Right lobe of liver (tissue), 4 donors: ENCODE measurements at regions not wholly inside any gene's neighbourhood (a gene's known extent, or its start where the extent isn't known, plus 50 kb on each side); places are given as distances from the start of the nearest gene placed in this dataset.

Experiments used
- POLR2A ChIP-seq: fragments of 450-650 bp; IDR thresholded peaks from one replicate; pipeline ENCODE4 v1.6.1; 2017; ENCODE audit warnings: antibody characterized with exemption, mild to moderate bottlenecking
- TF ChIP-seq, protein P1 (sequence below), 4 donors: fragments of 200-600 bp in 3 of 4; fragments of 450-650 bp in 1 of 4; IDR thresholded peaks; one replicate each; pipeline versions ENCODE4 v1.5.1 to v1.8.0; 2016 to 2022; ENCODE audit warnings: antibody characterized with exemption in 4 of 4, mild to moderate bottlenecking in 2 of 4
- donor health status: DM: no; HTN: no; CAD: no.
- donor health status: DM: no; HTN: no; CAD: no.
- donor health status: DM: no; HTN: yes; CAD: no.

DNA sequence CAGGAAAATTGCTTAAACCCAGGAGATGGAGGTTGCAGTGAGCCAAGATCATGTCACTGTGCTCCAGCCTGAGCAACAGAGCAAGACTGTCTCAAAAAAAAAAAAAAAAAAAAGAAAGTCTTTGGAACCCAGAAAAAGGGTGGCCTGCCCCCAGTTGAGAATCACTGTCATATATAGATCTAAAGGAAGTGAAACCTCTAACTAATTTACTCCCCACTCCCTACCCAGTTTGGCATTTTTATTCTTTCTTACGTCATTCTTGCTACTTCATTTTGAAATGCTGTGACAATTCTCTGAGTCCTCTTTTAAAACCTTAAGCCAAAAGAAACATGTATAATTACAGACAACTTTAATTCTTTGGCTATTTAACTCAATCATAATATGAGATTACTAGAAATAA lies 254.8 kb downstream of the CDC5L start:
- TF ChIP-seq, protein P1, sequence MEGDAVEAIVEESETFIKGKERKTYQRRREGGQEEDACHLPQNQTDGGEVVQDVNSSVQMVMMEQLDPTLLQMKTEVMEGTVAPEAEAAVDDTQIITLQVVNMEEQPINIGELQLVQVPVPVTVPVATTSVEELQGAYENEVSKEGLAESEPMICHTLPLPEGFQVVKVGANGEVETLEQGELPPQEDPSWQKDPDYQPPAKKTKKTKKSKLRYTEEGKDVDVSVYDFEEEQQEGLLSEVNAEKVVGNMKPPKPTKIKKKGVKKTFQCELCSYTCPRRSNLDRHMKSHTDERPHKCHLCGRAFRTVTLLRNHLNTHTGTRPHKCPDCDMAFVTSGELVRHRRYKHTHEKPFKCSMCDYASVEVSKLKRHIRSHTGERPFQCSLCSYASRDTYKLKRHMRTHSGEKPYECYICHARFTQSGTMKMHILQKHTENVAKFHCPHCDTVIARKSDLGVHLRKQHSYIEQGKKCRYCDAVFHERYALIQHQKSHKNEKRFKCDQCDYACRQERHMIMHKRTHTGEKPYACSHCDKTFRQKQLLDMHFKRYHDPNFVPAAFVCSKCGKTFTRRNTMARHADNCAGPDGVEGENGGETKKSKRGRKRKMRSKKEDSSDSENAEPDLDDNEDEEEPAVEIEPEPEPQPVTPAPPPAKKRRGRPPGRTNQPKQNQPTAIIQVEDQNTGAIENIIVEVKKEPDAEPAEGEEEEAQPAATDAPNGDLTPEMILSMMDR (IDR thresholded peaks at IDR 0.05): no peak
- TF ChIP-seq POLR2A: no peak
